ENCODE measurements at regions not wholly inside any gene's neighbourhood (a gene's known extent, or its start where the extent isn't known, plus 50 kb on each side); places are given as distances from the start of the nearest gene placed in this dataset.
"Not testable (repeated sequence)": the region's sequence is repeated elsewhere in the genome, so short reads cannot be mapped to it uniquely, and the experiment has no call there.

DNA sequence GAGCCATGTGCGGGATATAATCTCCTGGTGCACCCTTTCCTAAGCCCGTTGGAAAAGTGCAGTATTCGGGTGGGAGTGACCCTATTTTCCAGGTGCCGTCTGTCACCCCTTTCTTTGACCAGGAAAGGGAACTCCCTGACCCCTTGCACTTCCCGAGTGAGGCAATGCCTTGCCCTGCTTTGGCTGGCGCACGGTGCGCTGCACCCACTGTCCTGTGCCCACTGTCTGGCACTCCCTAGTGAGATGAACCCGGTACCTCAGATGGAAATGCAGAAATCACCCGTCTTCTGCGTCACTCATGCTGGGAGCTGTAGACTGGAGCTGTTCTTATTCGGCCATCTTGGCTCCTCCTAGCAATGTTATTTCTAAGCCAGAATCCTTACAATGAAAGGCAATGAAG is 121.1 kb downstream of the TAF11L14 start:
- not testable (repeated sequence) for TF ChIP-seq CTCF (conservative IDR thresholded peaks at IDR 0.05; ENCODE audit: low read depth, low read length); POLR2A (IDR thresholded peaks at IDR 0.05; ENCODE audit: low read depth, low read length); BHLHE40 (IDR thresholded peaks at IDR 0.05; ENCODE audit: low read depth, low read length); MXI1 (IDR thresholded peaks at IDR 0.05; ENCODE audit: borderline replicate concordance, low read depth, low read length); RCOR1 (IDR thresholded peaks at IDR 0.05; ENCODE audit: insufficient replicate concordance, low read length); RAD21 (IDR thresholded peaks at IDR 0.05; ENCODE audit: low read length); CEBPB (IDR thresholded peaks at IDR 0.05; ENCODE audit: low read depth, low read length); USF2 (IDR thresholded peaks at IDR 0.05; ENCODE audit: low read depth, low read length); FOS (IDR thresholded peaks at IDR 0.05; ENCODE audit: low read depth, low read length); MAZ (IDR thresholded peaks at IDR 0.05; ENCODE audit: borderline replicate concordance, low read depth, low read length); ELK1 (IDR thresholded peaks at IDR 0.05; ENCODE audit: borderline replicate concordance, low read depth, low read length); SMC3 (IDR thresholded peaks at IDR 0.05; ENCODE audit: low read depth, low read length); RFX5 (IDR thresholded peaks at IDR 0.05; ENCODE audit: low read depth, low read length); MAFK (IDR thresholded peaks at IDR 0.05; ENCODE audit: low read depth, low read length)

Data from IMR-90 (cell line).